ENCODE measurements at regions not wholly inside any gene's neighbourhood (a gene's known extent, or its start where the extent isn't known, plus 50 kb on each side); places are given as distances from the start of the nearest gene placed in this dataset.

- Histone ChIP-seq H3K9ac (ENCODE audit: insufficient read depth, low read length) (no peak overlapping the region), H3K9me3 (ENCODE audit: control insufficient read depth, insufficient read depth, low read depth, low read length) (no peaks in the 10 kb centered on the region), H3K4me3 (replicated peaks in 1 of 4; ENCODE audit: control extremely low read depth in 1 of 4, insufficient read depth in 1 of 4, low read depth in 3 of 4, low read length in 4 of 4) (no peak overlapping the region), H3K36me3 (ENCODE audit: control insufficient read depth, insufficient read depth, low read length) (no peaks in the 10 kb centered on the region), H2AFZ (ENCODE audit: low read length) (no peak overlapping the region), H3K27me3 (ENCODE audit: control insufficient read depth, insufficient read depth, low read length) (no peaks in the 10 kb centered on the region), H3K79me2 (ENCODE audit: control insufficient read depth, insufficient read depth, low read length) (no peaks in the 10 kb centered on the region), H3K4me1 (ENCODE audit: control insufficient read depth, extremely low read depth, insufficient read depth, low read length) (no peaks in the 10 kb centered on the region), H4K20me1 (ENCODE audit: control insufficient read depth, extremely low read depth, insufficient read depth, low read length) (no peaks in the 10 kb centered on the region), H3K27ac (ENCODE audit: insufficient read depth, low read length) (no peak overlapping the region), H3K4me2 (ENCODE audit: extremely low read depth, insufficient read depth, low read length) (no peak overlapping the region)
- TF ChIP-seq EZH2 (IDR thresholded peaks at IDR 0.05; ENCODE audit: low read length, missing control alignments), result no peak
- TF ChIP-seq CTCF (conservative IDR thresholded peaks at IDR 0.05 in 1 of 2, IDR thresholded peaks at IDR 0.05 in 1 of 2; ENCODE audit: low read depth in 1 of 2, low read length in 2 of 2), result no peak
- DNase-seq (ENCODE audit: low read depth in 2 of 2), result peak in 1 of 2 donors; percentile 54
These were observed 499.1 kb upstream of the MPDZ start for GRCh38 chr9:13778631-13779030.

GRCh38 chr9:13770956-13771355, 491.5 kb upstream of the MPDZ start:
- no peaks in the 10 kb centered on the region for H3K4me1 ChIP-seq (ENCODE audit: control insufficient read depth, extremely low read depth, insufficient read depth, low read length)
- no peak overlapping the region for H2AFZ ChIP-seq (ENCODE audit: low read length)
- no peak for DNase-seq (ENCODE audit: low read depth in 2 of 2)
- no peak overlapping the region for H3K4me2 ChIP-seq (ENCODE audit: extremely low read depth, insufficient read depth, low read length)
- no peaks in the 10 kb centered on the region for H3K9me3 ChIP-seq (ENCODE audit: control insufficient read depth, insufficient read depth, low read depth, low read length)
- TF ChIP-seq EZH2 (IDR thresholded peaks at IDR 0.05; ENCODE audit: low read length, missing control alignments) (no peak), CTCF (conservative IDR thresholded peaks at IDR 0.05 in 1 of 2, IDR thresholded peaks at IDR 0.05 in 1 of 2; ENCODE audit: low read depth in 1 of 2, low read length in 2 of 2) (no peak)
- no peaks in the 10 kb centered on the region for H3K36me3 ChIP-seq (ENCODE audit: control insufficient read depth, insufficient read depth, low read length)
- H3K27ac ChIP-seq (ENCODE audit: insufficient read depth, low read length), result no peak overlapping the region
- no peak overlapping the region for H3K4me3 ChIP-seq (replicated peaks in 1 of 4; ENCODE audit: control extremely low read depth in 1 of 4, insufficient read depth in 1 of 4, low read depth in 3 of 4, low read length in 4 of 4)
- no peak overlapping the region for H3K9ac ChIP-seq (ENCODE audit: insufficient read depth, low read length)
- H3K27me3 ChIP-seq (ENCODE audit: control insufficient read depth, insufficient read depth, low read length), result no peaks in the 10 kb centered on the region
- H3K79me2 ChIP-seq (ENCODE audit: control insufficient read depth, insufficient read depth, low read length), result no peaks in the 10 kb centered on the region
- no peaks in the 10 kb centered on the region for H4K20me1 ChIP-seq (ENCODE audit: control insufficient read depth, extremely low read depth, insufficient read depth, low read length)

- no peaks in the 10 kb centered on the region for H3K79me2 ChIP-seq (ENCODE audit: control insufficient read depth, insufficient read depth, low read length)
- H3K4me3 ChIP-seq (replicated peaks in 1 of 4; ENCODE audit: control extremely low read depth in 1 of 4, insufficient read depth in 1 of 4, low read depth in 3 of 4, low read length in 4 of 4), result no peak overlapping the region
- no peak overlapping the region for H3K4me2 ChIP-seq (ENCODE audit: extremely low read depth, insufficient read depth, low read length)
- no peak overlapping the region for H2AFZ ChIP-seq (ENCODE audit: low read length)
- TF ChIP-seq EZH2 (IDR thresholded peaks at IDR 0.05; ENCODE audit: low read length, missing control alignments) (no peak), CTCF (conservative IDR thresholded peaks at IDR 0.05 in 1 of 2, IDR thresholded peaks at IDR 0.05 in 1 of 2; ENCODE audit: low read depth in 1 of 2, low read length in 2 of 2) (no peak)
- no peak overlapping the region for H3K27ac ChIP-seq (ENCODE audit: insufficient read depth, low read length)
- no peaks in the 10 kb centered on the region for H3K9me3 ChIP-seq (ENCODE audit: control insufficient read depth, insufficient read depth, low read depth, low read length)
- no peak for DNase-seq (ENCODE audit: low read depth in 2 of 2)
- H3K36me3 ChIP-seq (ENCODE audit: control insufficient read depth, insufficient read depth, low read length), result no peaks in the 10 kb centered on the region
- no peak overlapping the region for H3K9ac ChIP-seq (ENCODE audit: insufficient read depth, low read length)
- H3K27me3 ChIP-seq (ENCODE audit: control insufficient read depth, insufficient read depth, low read length), result no peaks in the 10 kb centered on the region
- H3K4me1 ChIP-seq (ENCODE audit: control insufficient read depth, extremely low read depth, insufficient read depth, low read length), result no peaks in the 10 kb centered on the region
- no peaks in the 10 kb centered on the region for H4K20me1 ChIP-seq (ENCODE audit: control insufficient read depth, extremely low read depth, insufficient read depth, low read length)
These were observed 490.1 kb upstream of the MPDZ start for GRCh38 chr9:13769641-13770040.
